SK-N-SH treated with all-trans-retinoic acid at 6 μM for 48 hours (cell line): ENCODE measurements at regions not wholly inside any gene's neighbourhood (a gene's known extent, or its start where the extent isn't known, plus 50 kb on each side); places are given as distances from the start of the nearest gene placed in this dataset.

Experiments
- ATAC-seq: fragments of 200-7000 bp; cut with Tn5 transposase; 3 replicates; pipeline ENCODE4 v1.9.1; 2020; ENCODE audit warnings: mild to moderate bottlenecking, moderate library complexity
- ARNTL ChIP-seq: fragments of 450-650 bp; formaldehyde crosslinking; IDR thresholded peaks from 2 replicates; pipeline ENCODE4 v1.5.0; 2020; ENCODE audit warnings: low read depth, mild to moderate bottlenecking, moderate library complexity, borderline replicate concordance
- BACH2 ChIP-seq: fragments of 250-450 bp; sonication (Bioruptor Pico); IDR thresholded peaks from 2 replicates; pipeline ENCODE4 v1.9.0; 2021; ENCODE audit warnings: mild to moderate bottlenecking, borderline replicate concordance
- CSDC2 ChIP-seq: fragments of 250-450 bp; sonication (Bioruptor Pico); IDR thresholded peaks from 2 replicates; pipeline ENCODE4 v1.5.0; 2020; ENCODE audit warnings: mild to moderate bottlenecking, moderate library complexity
- ESRRG ChIP-seq: fragments of 250-450 bp; sonication (Bioruptor Pico); IDR thresholded peaks from 2 replicates; pipeline ENCODE4 v1.6.1; 2021; ENCODE audit warnings: mild to moderate bottlenecking
- GLIS3 ChIP-seq: fragments of 250-450 bp; sonication (Bioruptor Pico); IDR thresholded peaks from 2 replicates; pipeline ENCODE4 v1.5.0; 2020; ENCODE audit warnings: mild to moderate bottlenecking, moderate library complexity
- ISL1 ChIP-seq: fragments of 250-450 bp; sonication (Bioruptor Pico); IDR thresholded peaks from 2 replicates; pipeline ENCODE4 v2.1.2; 2022; ENCODE audit warnings: mild to moderate bottlenecking, moderate library complexity
- OSR1 ChIP-seq: fragments of 250-450 bp; sonication (Bioruptor Pico); IDR thresholded peaks from 2 replicates; pipeline ENCODE4 v1.8.0; 2022; ENCODE audit warnings: moderate library complexity, mild to moderate bottlenecking, inconsistent platforms
- PPARA ChIP-seq: fragments of 250-450 bp; sonication (Bioruptor Pico); IDR thresholded peaks from 2 replicates; pipeline ENCODE4 v1.5.0; 2020; ENCODE audit warnings: mild to moderate bottlenecking, borderline replicate concordance
- RARB ChIP-seq: fragments of 250-450 bp; sonication (Bioruptor Pico); IDR thresholded peaks from 2 replicates; pipeline ENCODE4 v1.8.0; 2021; ENCODE audit warnings: mild to moderate bottlenecking, moderate library complexity
- TCF4 ChIP-seq: fragments of 250-450 bp; sonication (Bioruptor Pico); IDR thresholded peaks from 2 replicates; pipeline ENCODE4 v1.8.0; 2021; ENCODE audit warnings: mild to moderate bottlenecking, moderate library complexity, borderline replicate concordance
- ZFP3 ChIP-seq: fragments of 250-450 bp; sonication (Bioruptor Pico); IDR thresholded peaks from 2 replicates; pipeline ENCODE4 v1.5.0; 2020; ENCODE audit warnings: mild to moderate bottlenecking, moderate library complexity
- ZFP30 ChIP-seq: fragments of 450-650 bp; formaldehyde crosslinking; IDR thresholded peaks from 2 replicates; pipeline ENCODE4 v1.5.0; 2022; ENCODE audit warnings: mild to moderate bottlenecking, moderate library complexity
- ZNF565 ChIP-seq: fragments of 450-650 bp; formaldehyde crosslinking; conservative IDR thresholded peaks from 2 replicates; pipeline ENCODE4 v1.5.0; 2020; ENCODE audit warnings: low read depth, mild to moderate bottlenecking, moderate library complexity
- ZNF70 ChIP-seq: fragments of 450-650 bp; formaldehyde crosslinking; IDR thresholded peaks from 2 replicates; pipeline ENCODE4 v1.5.0; 2020; ENCODE audit warnings: mild to moderate bottlenecking, moderate library complexity
- ZNF8 ChIP-seq: fragments of 450-650 bp; formaldehyde crosslinking; IDR thresholded peaks from 2 replicates; pipeline ENCODE4 v1.5.0; 2020; ENCODE audit warnings: mild to moderate bottlenecking, moderate library complexity
- TF ChIP-seq, protein P1 (sequence below): fragments of 250-450 bp; sonication (Bioruptor Pico); IDR thresholded peaks from 2 replicates; pipeline ENCODE4 v1.5.0; 2020; ENCODE audit warnings: mild to moderate bottlenecking, moderate library complexity
- TF ChIP-seq, protein P2 (sequence below): fragments of 250-450 bp; sonication (Bioruptor Pico); IDR thresholded peaks from 2 replicates; pipeline ENCODE4 v1.5.1; 2021; ENCODE audit warnings: mild to moderate bottlenecking, moderate library complexity
- TF ChIP-seq, protein P3 (sequence below): fragments of 250-450 bp; sonication (Bioruptor Pico); IDR thresholded peaks from 2 replicates; pipeline ENCODE4 v1.8.0; 2021; ENCODE audit warnings: low read depth, mild to moderate bottlenecking, moderate library complexity, borderline replicate concordance
- TF ChIP-seq, protein P4 (sequence below): fragments of 250-450 bp; sonication (Bioruptor Pico); IDR thresholded peaks from 2 replicates; pipeline ENCODE4 v1.5.1; 2020; ENCODE audit warnings: low read depth, mild to moderate bottlenecking, moderate library complexity

DNA sequence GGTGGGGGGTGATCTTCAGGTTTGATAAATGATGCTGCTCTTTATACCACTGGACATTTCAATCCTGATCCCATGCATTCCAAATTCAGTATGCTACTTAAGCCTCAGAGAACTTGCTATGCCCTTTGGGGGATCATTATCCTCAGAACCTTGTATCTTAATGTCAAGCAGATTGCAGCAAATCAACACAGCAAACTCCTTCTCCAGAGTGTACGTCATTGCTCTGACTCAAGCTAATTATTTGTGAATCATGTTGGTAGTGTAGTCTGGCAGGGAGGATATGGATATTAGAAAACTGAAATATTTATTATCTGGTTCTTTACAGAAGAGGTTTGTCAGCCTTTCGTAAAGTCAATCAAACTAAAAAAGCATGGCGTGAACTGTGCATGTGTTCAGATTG, 562.5 kb upstream of the FAM98A start:
- no peak for ATAC-seq
- TF ChIP-seq TCF4, result no peak
- no peak for TF ChIP-seq ZNF565 (CRISPR knock-in tag)
- TF ChIP-seq ZFP3, result no peak
- TF ChIP-seq ISL1 (CRISPR knock-in tag), result no peak
- TF ChIP-seq GLIS3, result no peak
- TF ChIP-seq ZNF8 (CRISPR knock-in tag), result no peak
- no peak for TF ChIP-seq ESRRG (CRISPR knock-in tag)

DNA sequence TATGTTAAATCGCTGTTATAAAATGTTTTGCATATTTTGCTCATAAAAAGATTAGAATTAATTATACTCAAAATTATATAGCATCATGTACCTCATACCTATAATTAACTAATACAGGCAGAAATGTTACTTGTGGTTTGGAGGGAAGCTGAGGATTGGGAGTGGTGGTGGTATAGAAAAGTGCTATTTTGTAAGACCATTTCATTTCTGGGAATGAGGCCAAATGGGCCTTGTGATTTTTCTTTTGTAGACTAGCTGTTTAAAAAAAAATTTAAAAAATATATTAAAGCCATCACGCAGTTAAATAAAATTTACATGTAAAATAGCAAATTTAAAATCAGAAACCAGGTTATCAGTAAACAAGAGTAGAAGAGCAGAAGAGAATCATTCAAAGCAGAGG, 560.8 kb upstream of the FAM98A start:
- no peak for ATAC-seq

DNA sequence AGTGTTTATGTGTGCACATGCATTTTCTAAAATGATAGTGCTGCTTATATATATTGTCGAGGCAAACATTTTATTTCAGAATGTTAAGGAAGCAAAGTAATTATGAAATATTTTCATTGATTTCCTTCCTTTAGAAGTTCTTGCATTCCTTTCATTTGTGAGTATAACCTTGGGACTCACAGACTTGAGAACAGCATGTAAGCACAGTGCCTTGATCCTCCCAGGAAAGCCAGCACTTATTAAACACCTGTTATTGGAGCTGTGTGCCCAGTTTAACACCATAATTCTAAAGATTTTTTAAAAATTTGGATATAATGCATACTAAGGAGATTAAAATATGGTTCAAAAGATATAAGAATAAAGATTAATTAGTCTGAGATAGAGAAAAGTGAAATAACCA, 554.4 kb upstream of the FAM98A start:
- TF ChIP-seq ZFP30, result no peak
- TF ChIP-seq TCF4, result no peak
- no peak for TF ChIP-seq ARNTL
- no peak for TF ChIP-seq PPARA
- TF ChIP-seq, protein P1, sequence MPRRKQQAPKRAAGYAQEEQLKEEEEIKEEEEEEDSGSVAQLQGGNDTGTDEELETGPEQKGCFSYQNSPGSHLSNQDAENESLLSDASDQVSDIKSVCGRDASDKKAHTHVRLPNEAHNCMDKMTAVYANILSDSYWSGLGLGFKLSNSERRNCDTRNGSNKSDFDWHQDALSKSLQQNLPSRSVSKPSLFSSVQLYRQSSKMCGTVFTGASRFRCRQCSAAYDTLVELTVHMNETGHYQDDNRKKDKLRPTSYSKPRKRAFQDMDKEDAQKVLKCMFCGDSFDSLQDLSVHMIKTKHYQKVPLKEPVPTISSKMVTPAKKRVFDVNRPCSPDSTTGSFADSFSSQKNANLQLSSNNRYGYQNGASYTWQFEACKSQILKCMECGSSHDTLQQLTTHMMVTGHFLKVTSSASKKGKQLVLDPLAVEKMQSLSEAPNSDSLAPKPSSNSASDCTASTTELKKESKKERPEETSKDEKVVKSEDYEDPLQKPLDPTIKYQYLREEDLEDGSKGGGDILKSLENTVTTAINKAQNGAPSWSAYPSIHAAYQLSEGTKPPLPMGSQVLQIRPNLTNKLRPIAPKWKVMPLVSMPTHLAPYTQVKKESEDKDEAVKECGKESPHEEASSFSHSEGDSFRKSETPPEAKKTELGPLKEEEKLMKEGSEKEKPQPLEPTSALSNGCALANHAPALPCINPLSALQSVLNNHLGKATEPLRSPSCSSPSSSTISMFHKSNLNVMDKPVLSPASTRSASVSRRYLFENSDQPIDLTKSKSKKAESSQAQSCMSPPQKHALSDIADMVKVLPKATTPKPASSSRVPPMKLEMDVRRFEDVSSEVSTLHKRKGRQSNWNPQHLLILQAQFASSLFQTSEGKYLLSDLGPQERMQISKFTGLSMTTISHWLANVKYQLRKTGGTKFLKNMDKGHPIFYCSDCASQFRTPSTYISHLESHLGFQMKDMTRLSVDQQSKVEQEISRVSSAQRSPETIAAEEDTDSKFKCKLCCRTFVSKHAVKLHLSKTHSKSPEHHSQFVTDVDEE (CRISPR knock-in tag), result no peak
- TF ChIP-seq, protein P2, sequence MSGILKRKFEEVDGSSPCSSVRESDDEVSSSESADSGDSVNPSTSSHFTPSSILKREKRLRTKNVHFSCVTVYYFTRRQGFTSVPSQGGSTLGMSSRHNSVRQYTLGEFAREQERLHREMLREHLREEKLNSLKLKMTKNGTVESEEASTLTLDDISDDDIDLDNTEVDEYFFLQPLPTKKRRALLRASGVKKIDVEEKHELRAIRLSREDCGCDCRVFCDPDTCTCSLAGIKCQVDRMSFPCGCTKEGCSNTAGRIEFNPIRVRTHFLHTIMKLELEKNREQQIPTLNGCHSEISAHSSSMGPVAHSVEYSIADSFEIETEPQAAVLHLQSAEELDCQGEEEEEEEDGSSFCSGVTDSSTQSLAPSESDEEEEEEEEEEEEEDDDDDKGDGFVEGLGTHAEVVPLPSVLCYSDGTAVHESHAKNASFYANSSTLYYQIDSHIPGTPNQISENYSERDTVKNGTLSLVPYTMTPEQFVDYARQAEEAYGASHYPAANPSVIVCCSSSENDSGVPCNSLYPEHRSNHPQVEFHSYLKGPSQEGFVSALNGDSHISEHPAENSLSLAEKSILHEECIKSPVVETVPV (CRISPR knock-in tag), result no peak
- TF ChIP-seq ZNF565 (CRISPR knock-in tag), result no peak
- TF ChIP-seq, protein P3, sequence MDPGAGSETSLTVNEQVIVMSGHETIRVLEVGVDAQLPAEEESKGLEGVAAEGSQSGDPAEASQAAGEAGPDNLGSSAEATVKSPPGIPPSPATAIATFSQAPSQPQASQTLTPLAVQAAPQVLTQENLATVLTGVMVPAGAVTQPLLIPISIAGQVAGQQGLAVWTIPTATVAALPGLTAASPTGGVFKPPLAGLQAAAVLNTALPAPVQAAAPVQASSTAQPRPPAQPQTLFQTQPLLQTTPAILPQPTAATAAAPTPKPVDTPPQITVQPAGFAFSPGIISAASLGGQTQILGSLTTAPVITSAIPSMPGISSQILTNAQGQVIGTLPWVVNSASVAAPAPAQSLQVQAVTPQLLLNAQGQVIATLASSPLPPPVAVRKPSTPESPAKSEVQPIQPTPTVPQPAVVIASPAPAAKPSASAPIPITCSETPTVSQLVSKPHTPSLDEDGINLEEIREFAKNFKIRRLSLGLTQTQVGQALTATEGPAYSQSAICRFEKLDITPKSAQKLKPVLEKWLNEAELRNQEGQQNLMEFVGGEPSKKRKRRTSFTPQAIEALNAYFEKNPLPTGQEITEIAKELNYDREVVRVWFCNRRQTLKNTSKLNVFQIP (CRISPR knock-in tag), result no peak
- TF ChIP-seq ZNF8 (CRISPR knock-in tag), result no peak
- no peak for TF ChIP-seq ZFP3
- TF ChIP-seq RARB (CRISPR knock-in tag), result no peak
- no peak for TF ChIP-seq BACH2
- no peak for ATAC-seq

More for the DNA sequence above, 560.8 kb upstream of the FAM98A start:
- no peak for TF ChIP-seq RARB (CRISPR knock-in tag)
- no peak for TF ChIP-seq PPARA
- TF ChIP-seq CSDC2 (CRISPR knock-in tag), result no peak
- TF ChIP-seq, protein P1 (CRISPR knock-in tag), result no peak
- TF ChIP-seq, protein P4, sequence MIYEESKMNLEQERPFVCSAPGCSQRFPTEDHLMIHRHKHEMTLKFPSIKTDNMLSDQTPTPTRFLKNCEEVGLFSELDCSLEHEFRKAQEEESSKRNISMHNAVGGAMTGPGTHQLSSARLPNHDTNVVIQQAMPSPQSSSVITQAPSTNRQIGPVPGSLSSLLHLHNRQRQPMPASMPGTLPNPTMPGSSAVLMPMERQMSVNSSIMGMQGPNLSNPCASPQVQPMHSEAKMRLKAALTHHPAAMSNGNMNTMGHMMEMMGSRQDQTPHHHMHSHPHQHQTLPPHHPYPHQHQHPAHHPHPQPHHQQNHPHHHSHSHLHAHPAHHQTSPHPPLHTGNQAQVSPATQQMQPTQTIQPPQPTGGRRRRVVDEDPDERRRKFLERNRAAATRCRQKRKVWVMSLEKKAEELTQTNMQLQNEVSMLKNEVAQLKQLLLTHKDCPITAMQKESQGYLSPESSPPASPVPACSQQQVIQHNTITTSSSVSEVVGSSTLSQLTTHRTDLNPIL, result no peak
- TF ChIP-seq, protein P3 (CRISPR knock-in tag), result no peak
- no peak for TF ChIP-seq ZNF70
- TF ChIP-seq OSR1 (CRISPR knock-in tag), result no peak
- no peak for TF ChIP-seq ZFP3
- TF ChIP-seq GLIS3, result no peak
